A673 (cell line): ENCODE measurements at regions not wholly inside any gene's neighbourhood (a gene's known extent, or its start where the extent isn't known, plus 50 kb on each side); places are given as distances from the start of the nearest gene placed in this dataset.

ENCODE experiments used
- EZH2 ChIP-seq: fragments of 200-600 bp; sonication (generic); IDR thresholded peaks from 2 replicates; pipeline ENCODE4 v1.6.1; 2017; ENCODE audit warnings: borderline replicate concordance, low read depth, mild to moderate bottlenecking, mixed read lengths, antibody characterized with exemption, low read length; ENCODE audit not compliant: poor library complexity, severe bottlenecking
- TF ChIP-seq, protein P1 (sequence below): fragments of 300-800, 200-600 bp; sonication (generic); conservative IDR thresholded peaks from 2 replicates; pipeline ENCODE4 v1.5.1; 2017; ENCODE audit warnings: low read depth, mild to moderate bottlenecking, antibody characterized with exemption, low read length, moderate library complexity, mixed read lengths

DNA sequence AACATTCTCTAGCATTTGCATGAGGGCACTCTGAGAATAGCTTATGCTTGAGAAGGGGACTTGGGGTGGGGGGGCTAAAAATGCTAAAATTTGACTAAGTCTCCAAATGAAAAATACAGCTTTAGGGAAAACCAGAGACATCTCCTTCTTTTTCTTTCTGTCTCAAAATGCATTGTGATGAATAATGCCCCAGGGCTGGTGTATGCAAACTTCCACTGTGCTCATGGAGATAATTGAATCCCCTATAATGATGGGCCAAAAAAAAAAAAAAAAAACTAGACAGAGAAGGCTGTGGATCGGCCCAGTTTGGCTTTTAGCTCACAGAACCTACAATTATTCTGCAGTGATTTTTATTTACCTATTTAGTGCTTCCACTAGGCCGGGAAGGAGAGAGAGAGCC is 147.9 kb upstream of the RORA start:
- TF ChIP-seq, protein P1, sequence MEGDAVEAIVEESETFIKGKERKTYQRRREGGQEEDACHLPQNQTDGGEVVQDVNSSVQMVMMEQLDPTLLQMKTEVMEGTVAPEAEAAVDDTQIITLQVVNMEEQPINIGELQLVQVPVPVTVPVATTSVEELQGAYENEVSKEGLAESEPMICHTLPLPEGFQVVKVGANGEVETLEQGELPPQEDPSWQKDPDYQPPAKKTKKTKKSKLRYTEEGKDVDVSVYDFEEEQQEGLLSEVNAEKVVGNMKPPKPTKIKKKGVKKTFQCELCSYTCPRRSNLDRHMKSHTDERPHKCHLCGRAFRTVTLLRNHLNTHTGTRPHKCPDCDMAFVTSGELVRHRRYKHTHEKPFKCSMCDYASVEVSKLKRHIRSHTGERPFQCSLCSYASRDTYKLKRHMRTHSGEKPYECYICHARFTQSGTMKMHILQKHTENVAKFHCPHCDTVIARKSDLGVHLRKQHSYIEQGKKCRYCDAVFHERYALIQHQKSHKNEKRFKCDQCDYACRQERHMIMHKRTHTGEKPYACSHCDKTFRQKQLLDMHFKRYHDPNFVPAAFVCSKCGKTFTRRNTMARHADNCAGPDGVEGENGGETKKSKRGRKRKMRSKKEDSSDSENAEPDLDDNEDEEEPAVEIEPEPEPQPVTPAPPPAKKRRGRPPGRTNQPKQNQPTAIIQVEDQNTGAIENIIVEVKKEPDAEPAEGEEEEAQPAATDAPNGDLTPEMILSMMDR, result no peak
- no peak for TF ChIP-seq EZH2
